Mammary epithelial cell (primary cell): ENCODE measurements at regions not wholly inside any gene's neighbourhood (a gene's known extent, or its start where the extent isn't known, plus 50 kb on each side); places are given as distances from the start of the nearest gene placed in this dataset.

Experiments
- CTCF ChIP-seq, 2 donors: IDR thresholded peaks in 1 of 2; conservative IDR thresholded peaks in 1 of 2; 2 replicates each; pipeline ENCODE4 v1.5.1; 2011 to 2012; ENCODE audit warnings: inconsistent platforms in 2 of 2, low read length in 2 of 2, mild to moderate bottlenecking in 2 of 2, control low read depth in 1 of 2, low read depth in 1 of 2; ENCODE audit not compliant: insufficient read depth in 1 of 2; ENCODE audit errors: extremely low read depth in 1 of 2
- EZH2 ChIP-seq: IDR thresholded peaks from 2 replicates; pipeline ENCODE4 v1.6.1; 2012; ENCODE audit warnings: low read length, inconsistent platforms, borderline replicate concordance

GRCh38 chr1:188769181-188769580 lies 1708.5 kb downstream of the BRINP3 start:
- TF ChIP-seq EZH2: no peak
- no peak for TF ChIP-seq CTCF (conservative IDR thresholded peaks at IDR 0.05 in 1 of 2, IDR thresholded peaks at IDR 0.05 in 1 of 2; ENCODE audit: extremely low read depth in 1 of 2, insufficient read depth in 1 of 2, low read depth in 1 of 2, low read length in 2 of 2)
